Esophagus muscularis mucosa (tissue), 4 donors: ENCODE measurements at regions not wholly inside any gene's neighbourhood (a gene's known extent, or its start where the extent isn't known, plus 50 kb on each side); places are given as distances from the start of the nearest gene placed in this dataset.
"Not testable (repeated sequence)": the region's sequence is repeated elsewhere in the genome, so short reads cannot be mapped to it uniquely, and the experiment has no call there.

Experiments used
- DNase-seq: peaks from one replicate; pipeline ENCODE4 v3.0.0-alpha.2; 2017; ENCODE audit errors: extremely low spot score
- H3K27ac ChIP-seq, 4 donors: fragments of 200-600 bp; sonication (generic); replicated peaks in 1 of 4; 1 replicate in 3 of 4; 2 replicates in 1 of 4; pipeline ENCODE4 v1.5.1; 2016 to 2019; ENCODE audit warnings: mild to moderate bottlenecking in 1 of 4
- H3K27me3 ChIP-seq, 4 donors: fragments of 200-600 bp; sonication (generic); one replicate each; pipeline versions ENCODE4 v1.5.1 to v1.6.0; 2016 to 2019
- H3K36me3 ChIP-seq, 4 donors: fragments of 200-600 bp; sonication (generic); one replicate each; pipeline ENCODE4 v1.5.1; 2016 to 2019
- H3K4me1 ChIP-seq, 4 donors: fragments of 200-600 bp; sonication (generic); one replicate each; pipeline ENCODE4 v1.5.1; 2016 to 2019
- H3K4me3 ChIP-seq, 4 donors: fragments of 200-600 bp; sonication (generic); 1 replicate in 2 of 4; 2 replicates in 2 of 4; pipeline ENCODE4 v1.5.1; 2016 to 2019; ENCODE audit warnings: mild to moderate bottlenecking in 4 of 4, moderate library complexity in 1 of 4
- H3K9me3 ChIP-seq, 4 donors: fragments of 200-600 bp; sonication (generic); 1 replicate in 3 of 4; 2 replicates in 1 of 4; pipeline ENCODE4 v1.5.1; 2016 to 2019
- EP300 ChIP-seq: sonication (generic); formaldehyde crosslinking; IDR thresholded peaks from one replicate; pipeline ENCODE4 v1.6.1; 2017; ENCODE audit warnings: antibody characterized with exemption
- POLR2A ChIP-seq: fragments of 450-650 bp; IDR thresholded peaks from one replicate; pipeline ENCODE4 v1.6.1; 2017; ENCODE audit warnings: antibody characterized with exemption, moderate library complexity, mild to moderate bottlenecking, low read depth
- POLR2AphosphoS5 ChIP-seq, 2 donors: sonication (generic); formaldehyde crosslinking; IDR thresholded peaks; one replicate each; pipeline ENCODE4 v1.6.1; 2017; ENCODE audit warnings: antibody characterized with exemption in 2 of 2
- WGBS: methylation state at CpG from one replicate; pipeline ENCODE4 v1.1.5; 2018; 5-methylcytosine and 5-hydroxymethylcytosine counted together
- intact Hi-C: fragments of 100-400 bp; cut with DNase I; formaldehyde crosslinking; loops from one replicate; pipeline ENCODE4 v1.15.1; 2023
- TF ChIP-seq, protein P1 (sequence below), 3 experiments: fragments of 200-600 bp in 2 of 3; fragments of 450-650 bp in 1 of 3; sonication (generic) in 2 of 3; IDR thresholded peaks; one replicate each; pipeline ENCODE4 v1.5.1; 2017 to 2019; ENCODE audit warnings: antibody characterized with exemption in 3 of 3, mild to moderate bottlenecking in 2 of 3, moderate library complexity in 1 of 3

DNA sequence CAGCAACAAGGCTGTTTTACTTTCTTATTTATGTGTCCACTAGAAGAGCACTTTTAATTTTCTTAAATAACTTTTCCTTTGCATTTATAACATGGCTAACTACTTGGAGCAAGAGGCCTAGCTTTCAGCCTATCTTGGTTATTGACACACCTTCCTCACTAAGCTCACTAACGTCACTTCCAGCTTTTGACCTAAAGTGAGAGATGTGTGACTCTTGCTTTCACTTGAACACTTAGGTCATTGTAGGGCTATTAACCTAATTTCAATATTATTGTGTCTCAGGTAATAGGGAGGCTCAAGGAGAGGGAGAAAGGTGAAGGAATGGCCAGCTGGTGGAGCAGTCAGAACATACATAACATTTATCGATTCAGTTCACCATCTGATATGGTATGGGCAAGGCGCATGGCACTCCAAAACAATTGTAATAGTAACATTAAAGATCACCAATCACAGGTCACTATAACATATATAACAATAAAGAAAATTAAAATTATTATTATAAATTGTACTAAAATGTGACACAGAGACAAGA is 95.0 kb upstream of the FAM20C start:
- no peak for DNase-seq
- TF ChIP-seq, protein P1, sequence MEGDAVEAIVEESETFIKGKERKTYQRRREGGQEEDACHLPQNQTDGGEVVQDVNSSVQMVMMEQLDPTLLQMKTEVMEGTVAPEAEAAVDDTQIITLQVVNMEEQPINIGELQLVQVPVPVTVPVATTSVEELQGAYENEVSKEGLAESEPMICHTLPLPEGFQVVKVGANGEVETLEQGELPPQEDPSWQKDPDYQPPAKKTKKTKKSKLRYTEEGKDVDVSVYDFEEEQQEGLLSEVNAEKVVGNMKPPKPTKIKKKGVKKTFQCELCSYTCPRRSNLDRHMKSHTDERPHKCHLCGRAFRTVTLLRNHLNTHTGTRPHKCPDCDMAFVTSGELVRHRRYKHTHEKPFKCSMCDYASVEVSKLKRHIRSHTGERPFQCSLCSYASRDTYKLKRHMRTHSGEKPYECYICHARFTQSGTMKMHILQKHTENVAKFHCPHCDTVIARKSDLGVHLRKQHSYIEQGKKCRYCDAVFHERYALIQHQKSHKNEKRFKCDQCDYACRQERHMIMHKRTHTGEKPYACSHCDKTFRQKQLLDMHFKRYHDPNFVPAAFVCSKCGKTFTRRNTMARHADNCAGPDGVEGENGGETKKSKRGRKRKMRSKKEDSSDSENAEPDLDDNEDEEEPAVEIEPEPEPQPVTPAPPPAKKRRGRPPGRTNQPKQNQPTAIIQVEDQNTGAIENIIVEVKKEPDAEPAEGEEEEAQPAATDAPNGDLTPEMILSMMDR (IDR thresholded peaks at IDR 0.05) = no peak
- TF ChIP-seq EP300 (no peak), POLR2AphosphoS5 (IDR thresholded peaks at IDR 0.05) (no peak), POLR2A (no peak)
- Histone ChIP-seq H3K27me3 (no peaks in the 10 kb centered on the region), H3K4me3 (no peak overlapping the region), H3K9me3 (peaks cover 0 to 16% (median 11%) of the 10 kb centered on the region in 4 donors), H3K27ac (no peak overlapping the region), H3K4me1 (no peaks in the 10 kb centered on the region), H3K36me3 (no peaks in the 10 kb centered on the region)
- intact Hi-C loops = no loop called here
- 60% methylated on average over 3 of the region's 3 CpGs for WGBS

DNA sequence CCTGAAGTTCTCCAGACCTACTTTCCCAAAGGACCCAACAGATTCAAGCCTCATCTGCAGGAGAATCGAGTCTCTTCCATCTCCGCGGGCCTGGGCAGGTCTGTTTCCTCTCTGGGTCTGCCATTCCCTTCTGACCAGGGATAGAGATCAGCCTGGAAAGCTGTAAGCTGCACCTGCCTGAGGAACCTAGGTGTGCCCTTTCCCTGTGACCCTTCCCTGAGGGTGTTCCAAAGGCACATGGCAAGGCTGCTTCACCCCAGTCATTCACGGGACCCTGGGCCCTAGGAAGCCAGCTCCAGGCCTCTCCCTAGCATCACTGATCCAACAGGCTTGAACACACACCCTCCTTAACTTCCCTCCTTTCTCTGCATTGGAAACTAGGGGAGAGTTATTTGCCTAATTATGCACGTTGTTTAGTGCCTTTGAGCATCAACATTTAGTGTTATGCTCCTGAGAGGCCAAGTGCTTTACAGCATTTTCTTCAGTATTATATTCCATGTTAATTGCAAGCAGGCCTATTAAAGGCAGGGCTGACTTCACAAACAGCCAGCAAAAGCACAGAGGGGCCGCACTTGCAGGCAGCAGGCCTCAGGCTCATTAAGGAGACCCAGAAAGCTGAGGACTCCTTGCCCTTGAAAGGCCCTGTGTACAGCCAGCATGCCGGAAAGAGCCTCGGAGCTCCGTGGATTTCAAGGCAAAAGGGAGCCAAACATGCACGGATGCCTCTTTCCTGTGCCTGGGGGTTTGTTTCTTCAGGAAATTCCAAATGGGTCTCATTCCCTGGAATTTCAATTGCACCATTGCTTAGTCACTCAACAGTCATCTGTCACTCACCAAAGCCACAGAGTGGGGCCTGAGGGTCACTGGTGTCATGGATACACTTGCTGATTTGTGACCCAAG is 91.0 kb upstream of the FAM20C start:
- Histone ChIP-seq H3K9me3 (peaks cover 0 to 16% (median 11%) of the 10 kb centered on the region in 4 donors), H3K4me1 (no peaks in the 10 kb centered on the region), H3K27ac (no peak overlapping the region), H3K4me3 (no peak overlapping the region), H3K27me3 (no peaks in the 10 kb centered on the region), H3K36me3 (no peaks in the 10 kb centered on the region)
- TF ChIP-seq, protein P1 (IDR thresholded peaks at IDR 0.05) = no peak
- TF ChIP-seq EP300 (no peak), POLR2A (no peak), POLR2AphosphoS5 (IDR thresholded peaks at IDR 0.05) (no peak)
- 87% methylated on average over 10 of the region's 10 CpGs for WGBS
- intact Hi-C loops = no loop called here
- peak; percentile 19 for DNase-seq

DNA sequence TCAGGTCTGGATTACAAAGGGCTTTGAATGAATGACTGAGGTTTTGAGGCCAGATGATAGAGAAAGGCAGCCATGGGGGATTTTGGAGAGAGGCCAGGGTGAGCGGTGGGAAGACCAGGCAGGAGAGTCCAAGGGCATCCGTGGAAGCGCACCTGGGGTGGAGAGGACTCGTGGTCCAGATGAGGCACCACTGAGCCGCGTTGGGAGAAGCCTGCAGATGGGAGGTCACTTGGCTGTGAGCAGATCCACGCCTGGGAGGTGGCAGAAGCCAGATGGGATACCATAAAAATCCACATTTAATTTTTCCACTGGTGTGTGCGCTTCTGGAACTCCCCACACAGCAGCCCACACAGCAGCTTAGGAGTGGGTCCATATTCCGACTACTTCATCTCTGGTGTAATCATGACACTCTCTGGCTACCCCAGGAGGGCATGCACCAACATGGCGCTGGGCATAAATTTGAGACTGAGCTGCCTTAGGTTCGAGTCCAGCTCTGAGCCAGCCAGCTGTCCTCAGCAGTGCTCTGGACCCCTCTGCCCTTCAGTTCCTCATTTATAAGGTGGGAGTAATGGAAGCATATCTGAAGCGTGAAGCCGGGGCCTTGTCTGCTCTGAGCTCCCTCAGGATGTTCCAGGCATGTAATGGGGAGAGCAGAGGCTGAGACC is 90.2 kb upstream of the FAM20C start:
- WGBS = 89% methylated on average over 12 of the region's 13 CpGs

DNA sequence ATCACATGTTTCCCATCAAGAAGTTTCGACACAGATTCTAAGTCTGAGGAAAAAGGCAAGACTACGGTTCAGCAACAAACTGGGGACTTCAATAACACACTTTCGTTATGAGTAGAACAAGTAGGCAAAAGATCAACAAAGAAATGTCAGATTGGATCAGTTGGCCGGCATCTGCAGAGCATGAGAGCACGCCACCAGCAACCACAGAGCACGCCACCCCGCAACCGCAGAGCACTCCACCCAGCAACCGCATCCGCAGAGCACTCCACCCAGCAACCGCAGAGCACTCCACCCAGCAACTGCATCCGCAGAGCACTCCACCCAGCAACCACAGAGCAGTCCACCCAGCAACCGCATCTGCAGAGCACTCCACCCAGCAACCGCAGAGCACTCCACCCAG is 89.7 kb upstream of the FAM20C start:
- TF ChIP-seq, protein P1 (IDR thresholded peaks at IDR 0.05) = no peak
- no peaks in the 10 kb centered on the region for H3K4me1 ChIP-seq
- no peaks in the 10 kb centered on the region for H3K36me3 ChIP-seq
- H3K9me3 ChIP-seq = peaks cover 0 to 13% (median 10%) of the 10 kb centered on the region in 4 donors
- no peaks in the 10 kb centered on the region for H3K27me3 ChIP-seq
- no peak overlapping the region for H3K27ac ChIP-seq
- intact Hi-C loops = no loop called here
- H3K4me3 ChIP-seq = no peak overlapping the region
- no peak for DNase-seq
- WGBS = 68% methylated on average over 12 of the region's 14 CpGs

More for the DNA sequence above, 90.2 kb upstream of the FAM20C start:
- no peak overlapping the region for H3K27ac ChIP-seq
- peak; percentile 81 for DNase-seq
- H3K36me3 ChIP-seq = no peaks in the 10 kb centered on the region
- H3K9me3 ChIP-seq = peaks cover 0 to 16% (median 11%) of the 10 kb centered on the region in 4 donors
- intact Hi-C loops = no loop called here
- no peaks in the 10 kb centered on the region for H3K27me3 ChIP-seq
- H3K4me3 ChIP-seq = no peak overlapping the region
- TF ChIP-seq, protein P1 (IDR thresholded peaks at IDR 0.05) = no peak
- TF ChIP-seq POLR2A (no peak), EP300 (no peak), POLR2AphosphoS5 (IDR thresholded peaks at IDR 0.05) (no peak)
- H3K4me1 ChIP-seq = no peaks in the 10 kb centered on the region

DNA sequence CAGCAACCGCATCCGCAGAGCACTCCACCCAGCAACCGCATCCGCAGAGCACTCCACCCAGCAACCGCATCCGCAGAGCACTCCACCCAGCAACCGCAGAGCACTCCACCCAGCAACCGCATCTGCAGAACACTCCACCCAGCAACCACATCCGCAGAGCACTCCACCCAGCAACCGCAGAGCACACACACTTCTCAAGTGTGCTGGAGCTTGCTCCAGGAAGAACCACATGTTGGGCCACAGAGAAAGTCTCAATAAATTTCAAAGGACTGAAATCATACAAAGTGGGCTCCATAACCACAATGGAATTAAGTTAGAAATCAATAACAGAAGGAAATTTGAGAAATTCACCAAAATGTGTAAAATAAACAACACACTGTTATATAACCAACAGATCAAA is 88.4 kb upstream of the FAM20C start:
- H3K4me1 ChIP-seq, H3K36me3 ChIP-seq, H3K27ac ChIP-seq, H3K4me3 ChIP-seq, intact Hi-C loops, H3K27me3 ChIP-seq, H3K9me3 ChIP-seq, DNase-seq: not testable (repeated sequence)
- WGBS = 100% methylated on average over 4 of the region's 10 CpGs
